ENCODE measurements at regions not wholly inside any gene's neighbourhood (a gene's known extent, or its start where the extent isn't known, plus 50 kb on each side); places are given as distances from the start of the nearest gene placed in this dataset.

DNA sequence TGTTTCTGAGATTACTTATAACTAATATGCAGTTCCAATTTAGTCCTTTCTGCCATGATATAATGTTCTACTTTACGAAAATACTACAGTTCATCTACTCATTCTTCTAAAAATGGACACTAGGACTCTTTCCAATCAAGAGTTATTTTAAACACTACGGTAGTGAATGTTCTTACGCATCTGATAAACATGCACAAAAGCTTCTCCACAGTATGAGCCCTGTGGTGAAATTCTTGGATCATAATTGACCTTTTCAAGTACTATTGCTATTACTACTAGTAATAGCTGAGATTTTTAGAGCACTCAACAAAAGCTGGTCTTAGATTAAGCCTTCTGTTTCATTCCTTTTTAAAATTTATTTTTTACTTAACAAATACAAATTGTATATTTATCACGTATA, 106.4 kb downstream of the CH25H start:
- TF ChIP-seq, protein P1, sequence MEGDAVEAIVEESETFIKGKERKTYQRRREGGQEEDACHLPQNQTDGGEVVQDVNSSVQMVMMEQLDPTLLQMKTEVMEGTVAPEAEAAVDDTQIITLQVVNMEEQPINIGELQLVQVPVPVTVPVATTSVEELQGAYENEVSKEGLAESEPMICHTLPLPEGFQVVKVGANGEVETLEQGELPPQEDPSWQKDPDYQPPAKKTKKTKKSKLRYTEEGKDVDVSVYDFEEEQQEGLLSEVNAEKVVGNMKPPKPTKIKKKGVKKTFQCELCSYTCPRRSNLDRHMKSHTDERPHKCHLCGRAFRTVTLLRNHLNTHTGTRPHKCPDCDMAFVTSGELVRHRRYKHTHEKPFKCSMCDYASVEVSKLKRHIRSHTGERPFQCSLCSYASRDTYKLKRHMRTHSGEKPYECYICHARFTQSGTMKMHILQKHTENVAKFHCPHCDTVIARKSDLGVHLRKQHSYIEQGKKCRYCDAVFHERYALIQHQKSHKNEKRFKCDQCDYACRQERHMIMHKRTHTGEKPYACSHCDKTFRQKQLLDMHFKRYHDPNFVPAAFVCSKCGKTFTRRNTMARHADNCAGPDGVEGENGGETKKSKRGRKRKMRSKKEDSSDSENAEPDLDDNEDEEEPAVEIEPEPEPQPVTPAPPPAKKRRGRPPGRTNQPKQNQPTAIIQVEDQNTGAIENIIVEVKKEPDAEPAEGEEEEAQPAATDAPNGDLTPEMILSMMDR (IDR thresholded peaks at IDR 0.05; ENCODE audit: low read length): no peak
- TF ChIP-seq EZH2 (IDR thresholded peaks at IDR 0.05; ENCODE audit: borderline replicate concordance, low read length): no peak

Data from OCI-LY1 (cell line).